HL-60 (cell line): ENCODE measurements at regions not wholly inside any gene's neighbourhood (a gene's known extent, or its start where the extent isn't known, plus 50 kb on each side); places are given as distances from the start of the nearest gene placed in this dataset.

Source experiments
- DNase-seq, 2 experiments: peaks; one replicate each; pipeline ENCODE4 v3.0.0-alpha.2; 2010 to 2020; ENCODE audit warnings: low read depth in 1 of 2, low spot score in 1 of 2
- H3K27ac ChIP-seq: fragments of 250-450 bp; sonication (Bioruptor Pico); replicated peaks from 2 replicates; pipeline ENCODE4 v1.5.1; 2020; ENCODE audit warnings: mild to moderate bottlenecking, moderate library complexity
- H3K27me3 ChIP-seq: fragments of 250-450 bp; sonication (Bioruptor Pico); 2 replicates; pipeline ENCODE4 v1.5.1; 2021; ENCODE audit warnings: mild to moderate bottlenecking, moderate library complexity; ENCODE audit not compliant: insufficient read depth, poor library complexity, severe bottlenecking
- H3K4me3 ChIP-seq: replicated peaks from 2 replicates; pipeline ENCODE4 v1.5.1; 2011; ENCODE audit warnings: mild to moderate bottlenecking, control low read depth, low read length; ENCODE audit not compliant: insufficient read depth
- GABPA ChIP-seq: IDR thresholded peaks from 2 replicates; pipeline ENCODE4 v1.6.1; 2012; ENCODE audit warnings: low read depth
- POLR2AphosphoS5 ChIP-seq: IDR thresholded peaks from 2 replicates; pipeline ENCODE4 v1.6.1; 2012; ENCODE audit warnings: low read depth
- SPI1 ChIP-seq: IDR thresholded peaks from 2 replicates; pipeline ENCODE4 v1.6.1; 2012; ENCODE audit warnings: low read depth, mild to moderate bottlenecking, borderline replicate concordance
- TF ChIP-seq, protein P1 (sequence below): IDR thresholded peaks from one replicate; pipeline ENCODE4 v1.5.1; 2011; ENCODE audit warnings: low read length, control low read depth, inconsistent platforms; ENCODE audit not compliant: insufficient read depth
- TF ChIP-seq, protein P2 (sequence below): IDR thresholded peaks from 2 replicates; pipeline ENCODE4 v1.6.1; 2012; ENCODE audit warnings: low read depth; ENCODE audit not compliant: insufficient replicate concordance

DNA sequence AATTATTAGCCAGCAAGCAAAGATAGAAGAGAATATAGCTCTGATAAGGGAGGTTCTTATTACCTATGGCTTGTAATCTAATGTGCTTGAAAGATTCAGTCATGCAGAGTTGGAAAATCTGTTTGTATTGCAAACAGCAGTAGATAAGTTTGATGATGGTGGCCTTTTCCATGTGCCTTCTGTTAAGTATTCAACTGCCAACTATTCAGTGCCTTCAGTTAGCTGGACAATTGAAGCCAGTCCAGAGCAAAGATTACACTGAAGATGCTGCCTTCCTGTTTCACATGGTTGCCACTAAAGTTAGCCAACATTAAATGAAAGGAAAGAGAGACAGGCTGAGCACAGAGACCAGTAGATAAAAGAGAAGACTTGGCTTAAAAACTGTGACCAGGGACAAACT is 92.7 kb upstream of the SLC38A2 start:
- DNase-seq = no peak
- TF ChIP-seq, protein P1, sequence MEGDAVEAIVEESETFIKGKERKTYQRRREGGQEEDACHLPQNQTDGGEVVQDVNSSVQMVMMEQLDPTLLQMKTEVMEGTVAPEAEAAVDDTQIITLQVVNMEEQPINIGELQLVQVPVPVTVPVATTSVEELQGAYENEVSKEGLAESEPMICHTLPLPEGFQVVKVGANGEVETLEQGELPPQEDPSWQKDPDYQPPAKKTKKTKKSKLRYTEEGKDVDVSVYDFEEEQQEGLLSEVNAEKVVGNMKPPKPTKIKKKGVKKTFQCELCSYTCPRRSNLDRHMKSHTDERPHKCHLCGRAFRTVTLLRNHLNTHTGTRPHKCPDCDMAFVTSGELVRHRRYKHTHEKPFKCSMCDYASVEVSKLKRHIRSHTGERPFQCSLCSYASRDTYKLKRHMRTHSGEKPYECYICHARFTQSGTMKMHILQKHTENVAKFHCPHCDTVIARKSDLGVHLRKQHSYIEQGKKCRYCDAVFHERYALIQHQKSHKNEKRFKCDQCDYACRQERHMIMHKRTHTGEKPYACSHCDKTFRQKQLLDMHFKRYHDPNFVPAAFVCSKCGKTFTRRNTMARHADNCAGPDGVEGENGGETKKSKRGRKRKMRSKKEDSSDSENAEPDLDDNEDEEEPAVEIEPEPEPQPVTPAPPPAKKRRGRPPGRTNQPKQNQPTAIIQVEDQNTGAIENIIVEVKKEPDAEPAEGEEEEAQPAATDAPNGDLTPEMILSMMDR = no peak
- TF ChIP-seq SPI1 (no peak), POLR2AphosphoS5 (no peak), GABPA (no peak)
- TF ChIP-seq, protein P2, sequence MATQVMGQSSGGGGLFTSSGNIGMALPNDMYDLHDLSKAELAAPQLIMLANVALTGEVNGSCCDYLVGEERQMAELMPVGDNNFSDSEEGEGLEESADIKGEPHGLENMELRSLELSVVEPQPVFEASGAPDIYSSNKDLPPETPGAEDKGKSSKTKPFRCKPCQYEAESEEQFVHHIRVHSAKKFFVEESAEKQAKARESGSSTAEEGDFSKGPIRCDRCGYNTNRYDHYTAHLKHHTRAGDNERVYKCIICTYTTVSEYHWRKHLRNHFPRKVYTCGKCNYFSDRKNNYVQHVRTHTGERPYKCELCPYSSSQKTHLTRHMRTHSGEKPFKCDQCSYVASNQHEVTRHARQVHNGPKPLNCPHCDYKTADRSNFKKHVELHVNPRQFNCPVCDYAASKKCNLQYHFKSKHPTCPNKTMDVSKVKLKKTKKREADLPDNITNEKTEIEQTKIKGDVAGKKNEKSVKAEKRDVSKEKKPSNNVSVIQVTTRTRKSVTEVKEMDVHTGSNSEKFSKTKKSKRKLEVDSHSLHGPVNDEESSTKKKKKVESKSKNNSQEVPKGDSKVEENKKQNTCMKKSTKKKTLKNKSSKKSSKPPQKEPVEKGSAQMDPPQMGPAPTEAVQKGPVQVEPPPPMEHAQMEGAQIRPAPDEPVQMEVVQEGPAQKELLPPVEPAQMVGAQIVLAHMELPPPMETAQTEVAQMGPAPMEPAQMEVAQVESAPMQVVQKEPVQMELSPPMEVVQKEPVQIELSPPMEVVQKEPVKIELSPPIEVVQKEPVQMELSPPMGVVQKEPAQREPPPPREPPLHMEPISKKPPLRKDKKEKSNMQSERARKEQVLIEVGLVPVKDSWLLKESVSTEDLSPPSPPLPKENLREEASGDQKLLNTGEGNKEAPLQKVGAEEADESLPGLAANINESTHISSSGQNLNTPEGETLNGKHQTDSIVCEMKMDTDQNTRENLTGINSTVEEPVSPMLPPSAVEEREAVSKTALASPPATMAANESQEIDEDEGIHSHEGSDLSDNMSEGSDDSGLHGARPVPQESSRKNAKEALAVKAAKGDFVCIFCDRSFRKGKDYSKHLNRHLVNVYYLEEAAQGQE = no peak
- no peak overlapping the region for H3K4me3 ChIP-seq
- H3K27me3 ChIP-seq = no peaks in the 10 kb centered on the region
- no peak overlapping the region for H3K27ac ChIP-seq

DNA sequence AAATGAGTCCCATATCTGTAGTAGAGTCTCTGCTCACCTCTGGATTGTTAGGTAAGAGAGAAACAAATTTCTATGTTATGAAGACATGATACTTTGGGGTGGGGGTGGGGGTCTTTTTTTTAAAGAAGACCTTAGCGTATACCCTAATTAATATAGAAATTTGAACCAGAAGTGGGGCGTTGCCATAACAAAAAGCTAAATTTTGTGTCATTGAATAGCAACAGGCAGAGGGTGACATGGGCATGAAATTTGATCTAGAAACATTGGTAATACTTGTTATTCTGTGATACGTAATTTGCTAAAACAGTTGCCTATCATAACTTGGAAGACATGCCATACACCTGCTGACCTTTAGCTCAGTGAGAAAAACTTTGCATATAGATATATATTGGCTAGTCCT is 92.3 kb upstream of the SLC38A2 start:
- H3K27me3 ChIP-seq = no peaks in the 10 kb centered on the region
- no peak overlapping the region for H3K4me3 ChIP-seq
- DNase-seq = no peak
- no peak overlapping the region for H3K27ac ChIP-seq
- TF ChIP-seq SPI1 = no peak
- TF ChIP-seq GABPA = no peak
- TF ChIP-seq, protein P1 = no peak
- no peak for TF ChIP-seq POLR2AphosphoS5
- TF ChIP-seq, protein P2 = no peak

DNA sequence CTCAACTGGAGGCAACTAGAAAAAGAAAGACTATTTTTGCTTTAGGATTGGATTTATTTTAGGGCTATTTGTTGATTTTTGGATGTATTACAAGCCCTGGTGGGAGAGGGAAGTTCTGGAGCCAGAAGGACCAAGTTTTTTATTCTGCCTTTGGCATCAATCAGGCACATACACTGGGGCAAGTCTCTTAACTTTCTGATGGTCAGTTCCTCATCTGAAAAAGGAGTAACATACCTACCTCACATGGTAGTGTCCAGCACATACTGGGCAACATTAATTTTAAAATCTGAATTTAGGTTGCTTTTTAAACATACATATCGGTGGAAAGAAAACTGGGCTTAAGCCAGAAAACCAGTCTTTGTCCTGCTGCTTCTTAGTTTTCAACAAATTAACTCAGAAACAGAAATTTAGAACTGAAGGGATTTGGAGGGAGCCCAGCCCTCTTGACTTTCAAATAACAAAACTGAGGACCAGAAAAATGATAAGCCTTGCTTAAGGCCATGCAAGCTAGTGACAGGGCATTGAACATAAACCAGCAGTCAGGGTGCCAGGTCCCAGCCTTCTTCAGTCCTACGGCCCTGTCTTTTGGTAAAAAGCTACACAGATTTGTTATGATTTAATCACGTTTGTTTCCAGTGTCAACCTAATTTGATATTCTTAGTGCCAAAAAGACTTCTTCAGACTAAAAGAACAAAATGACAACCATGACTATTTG is 90.2 kb upstream of the SLC38A2 start:
- no peak for DNase-seq
- Histone ChIP-seq H3K4me3 (no peak overlapping the region), H3K27ac (no peak overlapping the region), H3K27me3 (no peaks in the 10 kb centered on the region)
- TF ChIP-seq, protein P2 = no peak
- no peak for TF ChIP-seq POLR2AphosphoS5
- TF ChIP-seq SPI1 = no peak
- TF ChIP-seq GABPA = no peak
- TF ChIP-seq, protein P1 = no peak
